HG02571 (cell line): ENCODE measurements at regions not wholly inside any gene's neighbourhood (a gene's known extent, or its start where the extent isn't known, plus 50 kb on each side); places are given as distances from the start of the nearest gene placed in this dataset.

Experiments used
- ATAC-seq: cut with Tn5 transposase; IDR thresholded peaks from one replicate; pipeline ENCODE4 v1.9.1; 2021; ENCODE audit warnings: mild to moderate bottlenecking, moderate library complexity; ENCODE audit not compliant: unreplicated experiment

DNA sequence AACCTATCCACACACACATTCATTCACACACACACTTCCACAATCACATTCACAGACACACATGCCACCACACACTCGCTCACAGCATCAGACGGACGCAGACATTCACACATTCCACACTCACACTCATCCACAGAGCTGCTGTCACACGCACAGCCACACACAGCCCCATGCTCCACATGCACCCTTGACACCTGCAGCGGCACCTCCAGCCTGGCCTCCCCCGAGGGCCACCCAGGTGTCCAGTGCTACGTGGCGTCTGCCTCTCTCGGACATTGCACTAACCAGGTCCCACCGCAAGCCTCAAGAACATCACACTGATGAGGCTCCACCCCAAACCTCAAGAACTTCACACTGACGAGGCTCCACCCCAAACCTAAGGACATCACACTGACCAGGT lies 155.2 kb downstream of the RBFOX3 start:
- ATAC-seq = no peak

DNA sequence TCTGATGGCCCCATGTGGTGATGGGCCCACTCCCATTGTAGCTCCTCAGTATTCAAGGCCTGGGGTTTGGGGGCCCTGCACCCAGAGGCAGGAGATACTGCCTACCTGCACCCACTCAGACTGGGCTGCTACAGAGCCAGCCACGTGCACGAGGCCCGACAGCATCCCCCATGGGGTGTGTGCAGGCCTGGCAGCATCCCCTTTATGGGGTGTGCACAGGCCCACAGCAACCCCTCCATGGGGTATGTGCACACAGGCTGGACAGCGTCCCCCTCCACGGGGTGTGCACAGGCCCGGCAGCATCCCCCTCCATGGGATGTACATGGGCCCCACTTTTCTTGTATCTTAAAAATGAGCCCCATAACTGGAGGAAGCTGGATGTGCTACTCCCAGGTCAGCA lies 156.0 kb downstream of the RBFOX3 start:
- no peak for ATAC-seq

DNA sequence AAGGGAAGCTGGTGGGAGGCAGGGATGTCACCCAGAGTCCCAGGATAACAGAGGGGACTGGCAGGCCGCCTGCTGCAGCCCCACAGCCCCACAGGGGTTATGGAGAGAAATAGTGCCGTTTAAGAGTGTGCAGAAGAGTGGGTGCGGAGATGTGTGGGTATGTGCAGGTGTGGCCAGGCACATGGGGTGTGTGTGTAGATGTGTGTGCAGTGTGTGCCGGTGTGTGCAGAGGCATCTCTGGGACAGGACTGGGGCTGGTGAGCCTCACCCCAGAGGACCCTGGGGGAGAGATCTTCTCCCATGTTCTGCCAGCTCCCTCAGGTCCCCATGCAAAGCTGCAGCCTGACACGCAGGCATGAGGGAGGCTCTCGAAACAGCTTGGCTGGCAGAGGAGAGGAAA lies 157.4 kb downstream of the RBFOX3 start:
- no peak for ATAC-seq

DNA sequence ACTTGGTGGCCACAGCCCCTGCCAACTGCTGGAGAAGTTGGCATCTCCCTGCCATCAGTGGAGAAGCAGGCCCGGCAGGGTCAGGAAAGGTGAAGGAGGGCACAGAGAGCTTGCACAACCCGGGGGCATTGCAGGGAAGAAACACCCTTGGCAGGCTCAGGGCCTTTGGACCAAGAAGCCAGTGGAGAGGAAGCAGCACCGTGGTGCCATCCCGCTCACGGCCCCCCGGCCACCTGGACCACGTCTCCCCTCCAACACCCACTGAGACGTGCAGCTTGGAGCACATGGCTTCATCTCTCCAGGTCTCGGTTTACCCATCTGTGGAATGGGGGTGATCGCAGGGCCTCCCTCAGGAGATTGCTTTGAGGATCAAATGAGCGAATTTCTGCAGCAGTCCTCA lies 158.1 kb downstream of the RBFOX3 start:
- ATAC-seq = no peak

DNA sequence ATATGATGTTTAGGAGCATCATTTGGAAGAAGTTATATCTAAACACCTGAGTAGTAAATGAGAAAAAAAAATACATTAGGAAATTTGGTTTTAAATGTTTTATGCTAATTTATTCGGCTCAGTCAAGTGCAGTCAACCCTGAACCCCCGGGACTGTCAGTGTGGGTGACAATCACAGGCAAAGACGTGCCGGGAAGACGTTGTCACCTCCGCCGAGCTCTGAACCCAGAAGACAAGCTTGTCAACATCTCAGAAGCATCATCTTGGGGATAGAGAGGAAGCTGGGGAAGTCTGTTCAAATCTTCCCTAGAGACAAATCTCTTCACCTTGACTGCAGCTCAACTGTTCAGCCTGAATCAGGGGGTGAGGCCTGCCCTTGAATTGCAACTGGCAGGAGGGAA lies 159.7 kb downstream of the RBFOX3 start:
- no peak for ATAC-seq

DNA sequence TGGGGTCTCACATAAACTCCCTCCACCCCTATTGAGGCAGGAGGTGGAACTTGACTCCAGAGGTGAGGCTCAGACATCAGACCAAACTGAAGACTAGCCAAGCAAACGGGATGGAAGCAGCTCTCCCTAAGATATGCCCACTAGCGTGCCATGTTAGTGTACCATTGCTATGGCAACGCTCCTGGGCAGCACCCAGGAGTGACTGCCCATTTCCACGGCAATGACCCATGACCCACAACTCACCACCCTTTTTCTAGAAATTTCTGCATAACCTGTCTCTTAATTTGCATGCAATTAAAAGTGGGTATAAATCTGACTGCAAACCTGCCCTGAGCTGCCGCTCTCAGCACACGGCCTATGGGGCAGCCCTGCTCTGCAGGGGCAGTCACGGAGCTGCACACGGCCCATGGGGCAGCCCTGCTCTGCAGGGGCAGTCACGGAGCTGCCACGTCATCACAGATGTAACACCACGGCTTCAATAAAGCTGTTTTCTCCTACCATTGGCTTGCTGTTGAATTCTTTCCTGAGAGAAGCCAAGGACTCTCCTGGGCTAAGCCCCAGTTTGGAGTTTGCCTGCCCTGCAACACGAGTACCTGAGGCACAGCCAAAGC lies 164.3 kb downstream of the RBFOX3 start:
- ATAC-seq = no peak

DNA sequence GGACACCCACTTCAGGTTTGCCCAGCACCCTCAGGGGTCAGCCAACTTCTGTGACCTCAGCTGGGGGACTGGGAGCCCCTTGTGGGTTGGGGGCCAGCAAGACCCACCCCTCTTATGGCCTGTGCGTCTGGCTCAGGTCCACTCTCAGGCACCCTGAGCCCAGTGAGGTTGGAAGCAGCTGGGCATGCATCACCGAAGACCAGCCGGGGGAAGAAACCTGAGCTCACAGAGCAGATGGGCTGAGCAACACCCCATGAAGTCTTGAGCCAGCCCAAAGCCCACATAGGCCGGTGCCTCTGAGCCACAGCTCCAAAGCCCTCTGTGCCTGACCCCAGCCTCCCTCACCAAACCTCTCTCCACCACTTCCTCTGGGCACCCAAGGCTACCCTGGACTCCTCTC lies 166.7 kb downstream of the RBFOX3 start:
- no peak for ATAC-seq

DNA sequence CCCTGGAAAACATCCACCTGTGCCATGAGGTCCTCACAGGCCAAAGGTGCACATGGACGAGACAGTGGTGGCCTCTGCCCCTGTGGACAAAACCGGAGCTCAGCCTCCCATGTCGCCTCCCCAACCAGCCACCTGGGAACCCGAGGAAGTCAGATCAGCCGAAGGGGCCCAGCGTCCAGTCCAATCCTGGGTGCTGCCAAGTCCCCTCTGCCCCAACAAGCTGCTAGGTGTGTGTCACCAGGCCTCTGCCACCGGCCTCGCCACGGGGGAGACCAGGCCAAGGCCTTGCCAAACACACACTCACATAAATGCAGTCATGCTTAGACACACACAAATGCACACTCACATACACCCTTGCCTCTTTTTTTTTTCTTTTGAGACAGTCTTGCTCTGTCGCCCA lies 167.8 kb downstream of the RBFOX3 start:
- no peak for ATAC-seq

DNA sequence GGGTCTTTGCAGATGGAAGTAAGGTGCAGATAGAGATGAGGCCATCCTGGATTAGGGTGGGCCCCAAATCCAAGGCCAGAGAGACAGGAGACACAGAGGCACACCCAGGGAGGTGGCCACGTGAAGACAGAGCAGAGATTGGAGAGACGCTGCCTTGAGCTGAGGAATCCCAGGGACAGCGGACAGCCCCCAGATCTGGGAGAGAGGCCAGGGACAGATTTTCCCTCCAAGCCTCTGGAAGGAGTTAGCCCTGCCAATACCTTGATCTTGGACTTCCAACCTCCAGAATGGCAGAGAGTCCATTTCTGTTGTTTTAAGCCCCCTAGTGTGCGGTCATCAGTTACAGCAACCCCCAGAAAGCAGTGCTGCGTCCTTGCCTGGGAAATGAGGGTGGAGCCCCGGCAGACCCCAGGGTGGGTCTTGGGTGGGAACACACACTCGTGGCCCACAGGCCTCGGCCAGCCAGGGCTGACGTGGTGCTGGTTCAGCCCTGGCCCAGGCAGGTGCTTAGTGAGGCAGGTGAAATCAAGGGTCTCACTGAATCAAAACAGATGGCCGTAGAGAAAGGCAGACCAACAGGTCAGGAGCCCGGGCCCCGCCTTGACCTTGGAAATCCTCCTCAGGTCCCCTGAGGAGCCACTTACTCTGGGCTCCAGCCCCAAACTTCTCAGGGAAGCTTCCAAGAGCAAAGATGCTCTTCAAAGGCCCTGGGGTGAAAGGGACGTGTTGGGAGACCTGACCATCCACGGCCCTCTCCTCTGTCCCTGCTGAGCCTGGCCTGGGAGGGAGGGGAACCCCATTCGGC lies 169.3 kb downstream of the RBFOX3 start:
- ATAC-seq = no peak

DNA sequence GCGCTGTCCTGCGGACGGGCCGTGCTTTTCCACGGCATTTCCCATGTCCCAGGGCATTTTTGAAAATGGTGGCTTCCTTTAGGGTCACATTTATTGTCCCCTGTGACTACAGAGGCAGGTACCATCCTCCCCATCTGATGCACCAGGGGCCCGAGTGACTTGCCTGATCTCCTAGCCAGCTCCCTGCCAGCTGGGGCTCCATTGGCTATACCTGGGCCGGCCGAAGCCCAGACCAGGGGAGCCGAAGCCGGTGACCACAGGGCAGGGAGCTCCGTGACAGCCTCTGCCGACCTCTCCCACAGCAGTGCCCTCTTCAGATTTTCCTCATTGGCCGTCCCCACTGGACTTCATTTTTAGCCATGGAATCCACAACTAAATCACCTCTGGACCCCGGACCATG lies 170.6 kb downstream of the RBFOX3 start:
- no peak for ATAC-seq

DNA sequence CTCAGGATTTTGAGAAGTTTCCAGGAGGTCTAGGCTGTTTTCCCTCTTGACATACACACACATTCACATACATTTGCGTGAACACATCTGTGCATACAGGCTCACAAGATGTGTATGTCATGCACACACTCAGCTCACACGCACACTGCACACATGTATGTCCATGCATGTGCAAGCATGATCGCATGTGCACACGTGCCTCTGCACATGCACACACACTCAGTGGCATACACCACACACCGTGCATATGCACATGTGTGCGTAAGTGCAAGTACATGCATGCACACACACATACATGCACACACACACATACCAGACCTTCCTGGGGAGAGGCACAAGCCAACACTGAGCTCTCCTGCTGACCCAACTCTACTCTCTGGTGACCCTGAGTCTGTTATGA lies 171.4 kb downstream of the RBFOX3 start:
- ATAC-seq = no peak

DNA sequence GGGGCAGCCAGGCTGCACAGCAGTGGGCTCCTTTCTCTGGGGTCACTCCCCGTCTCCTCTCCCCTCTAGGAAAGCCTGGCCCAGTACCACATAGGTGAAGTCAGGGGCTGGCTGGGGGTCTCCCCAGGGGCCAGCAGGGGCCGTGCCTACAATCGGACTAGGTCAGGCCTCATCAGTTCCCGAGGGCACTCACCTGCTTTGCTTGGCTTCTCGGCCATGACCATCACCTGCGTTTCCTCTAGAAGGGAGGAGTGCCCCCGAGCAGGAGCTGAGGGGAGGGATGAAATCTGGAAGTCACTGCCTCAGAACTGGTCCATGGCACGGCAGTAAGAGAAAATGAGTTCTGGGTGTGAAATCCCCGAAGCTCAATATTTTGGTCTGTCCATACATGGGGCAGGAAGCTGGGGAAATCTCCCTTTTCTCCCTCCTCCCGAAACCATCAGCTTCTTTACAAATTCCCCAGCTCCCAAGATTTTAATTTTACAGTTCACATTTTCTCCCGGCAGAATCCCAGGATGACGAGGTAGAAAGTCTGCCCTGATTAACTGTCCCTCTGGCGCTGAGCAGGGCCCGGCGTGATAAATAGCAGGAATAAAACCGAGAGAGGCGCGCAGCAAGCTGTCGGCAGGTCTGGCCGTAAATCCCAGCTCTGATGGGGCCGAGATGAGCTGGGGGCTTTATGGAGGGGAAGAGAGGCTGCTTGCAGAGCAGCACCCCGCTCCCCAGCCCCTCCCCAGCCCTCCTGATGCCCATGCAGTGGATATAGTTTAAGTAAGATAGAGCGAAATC lies 172.1 kb downstream of the RBFOX3 start:
- no peak for ATAC-seq

DNA sequence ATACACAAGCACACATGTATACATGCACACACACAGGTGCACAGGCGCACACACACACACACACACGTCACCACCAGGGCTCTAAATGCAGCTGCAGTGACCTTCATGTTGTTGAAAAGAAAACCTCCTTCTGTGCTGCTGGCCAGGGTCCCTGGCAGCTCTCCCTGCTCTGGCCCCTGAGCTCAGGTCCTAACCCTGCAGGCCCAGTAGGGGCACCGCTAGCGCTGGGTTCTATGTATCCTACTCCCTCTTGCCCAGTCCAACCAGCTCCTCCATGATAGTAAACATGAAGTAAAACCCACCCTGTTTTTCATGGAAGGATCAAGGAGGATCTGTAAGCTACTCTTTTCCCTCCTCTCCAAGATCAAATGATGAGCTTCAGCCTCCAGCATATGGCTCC lies 172.8 kb downstream of the RBFOX3 start:
- ATAC-seq = no peak

DNA sequence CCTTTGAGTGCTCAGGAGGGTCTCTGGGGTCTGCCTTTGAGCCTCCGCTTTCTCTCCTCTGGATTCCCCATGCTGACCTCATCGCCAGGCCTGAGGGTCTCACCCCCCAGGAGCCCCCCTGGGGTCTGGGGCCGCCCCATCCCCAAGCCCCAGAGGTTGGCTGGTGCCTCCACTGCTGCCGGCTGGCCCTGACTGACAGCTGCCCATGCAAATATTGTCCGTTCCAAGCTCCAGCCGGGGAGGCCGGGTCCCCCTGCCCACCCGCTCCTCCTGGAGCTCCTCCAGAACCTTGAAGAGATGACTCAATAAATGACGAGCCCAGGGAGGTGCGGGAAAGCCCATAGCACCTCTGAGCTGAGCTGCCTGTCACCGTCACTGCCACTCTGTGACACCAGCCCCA lies 173.8 kb downstream of the RBFOX3 start:
- no peak for ATAC-seq

DNA sequence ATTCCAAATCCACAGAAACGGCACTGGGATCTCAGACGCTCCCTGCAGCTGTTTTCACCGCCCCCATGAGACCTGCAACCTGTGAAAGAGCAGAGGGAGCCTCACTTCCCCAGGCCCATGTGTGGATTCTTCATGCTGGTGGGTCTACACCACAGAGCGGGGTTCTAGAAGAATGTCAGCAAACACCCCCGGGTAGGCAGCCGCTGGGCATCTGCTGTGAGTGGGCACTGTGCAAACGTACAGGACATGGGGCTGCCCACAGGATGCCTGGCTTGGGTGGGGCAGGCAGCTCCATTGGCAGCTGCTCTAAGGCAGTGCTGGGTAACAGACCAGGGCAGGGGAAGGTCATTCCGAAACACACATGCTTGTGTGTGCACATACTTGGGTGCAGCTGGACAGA lies 174.9 kb downstream of the RBFOX3 start:
- no peak for ATAC-seq

DNA sequence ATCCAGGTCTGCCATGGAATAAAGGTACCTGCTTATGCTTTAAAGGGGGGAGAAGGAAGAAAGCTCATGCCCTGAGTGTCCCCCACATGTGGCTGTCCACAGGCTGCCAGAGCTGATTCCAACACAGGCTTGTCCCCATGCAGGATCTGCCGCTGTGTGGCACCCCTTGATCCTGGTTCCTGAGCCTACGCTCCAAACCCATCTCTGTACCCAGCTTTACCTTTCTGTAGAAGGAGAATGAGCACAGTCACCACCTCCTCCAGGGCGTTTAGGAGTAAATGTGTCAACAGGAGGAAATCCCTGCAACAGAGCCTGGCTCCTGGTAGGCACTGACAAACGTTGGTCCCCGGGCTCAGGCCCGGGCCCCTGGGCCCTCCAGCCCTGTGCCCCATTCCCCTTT lies 175.6 kb downstream of the RBFOX3 start:
- no peak for ATAC-seq

DNA sequence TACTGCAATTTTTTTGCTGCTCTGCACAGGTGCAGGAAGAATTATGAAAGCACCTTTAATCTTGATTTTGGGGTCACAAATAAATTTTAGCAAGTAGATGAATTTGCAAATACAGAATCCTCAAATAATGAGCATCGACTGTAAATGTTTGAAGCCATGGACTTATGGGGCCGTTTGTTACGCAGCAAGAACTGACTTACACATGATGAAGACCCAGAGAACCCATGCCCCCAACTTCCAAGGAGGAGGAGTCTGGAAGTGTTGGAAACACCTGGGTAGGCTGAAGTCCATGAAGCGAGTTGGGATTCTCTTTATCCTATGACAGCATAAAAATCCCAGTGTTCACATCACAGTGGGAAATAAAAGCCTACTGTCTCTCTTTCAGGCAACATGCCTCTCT lies 176.6 kb downstream of the RBFOX3 start:
- ATAC-seq = no peak

DNA sequence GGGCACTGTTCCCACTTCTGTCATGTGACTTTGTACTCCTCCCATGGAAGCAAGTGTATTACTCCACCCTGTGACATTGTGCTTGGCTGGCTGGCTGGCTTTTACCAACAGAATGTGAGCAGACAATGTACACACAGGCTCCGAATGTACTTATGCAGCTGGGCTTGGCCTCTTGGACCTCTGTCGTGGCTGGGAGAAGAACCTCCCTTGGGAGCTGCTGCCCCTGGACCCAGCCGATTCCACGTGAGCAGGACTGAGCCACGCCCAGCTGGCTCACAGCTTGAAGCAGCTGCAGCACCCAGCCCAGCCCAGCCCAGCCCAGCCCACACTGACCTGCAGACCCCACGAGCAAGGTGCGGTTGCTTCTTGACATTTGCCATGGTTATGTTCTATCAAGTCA lies 177.5 kb downstream of the RBFOX3 start:
- no peak for ATAC-seq

DNA sequence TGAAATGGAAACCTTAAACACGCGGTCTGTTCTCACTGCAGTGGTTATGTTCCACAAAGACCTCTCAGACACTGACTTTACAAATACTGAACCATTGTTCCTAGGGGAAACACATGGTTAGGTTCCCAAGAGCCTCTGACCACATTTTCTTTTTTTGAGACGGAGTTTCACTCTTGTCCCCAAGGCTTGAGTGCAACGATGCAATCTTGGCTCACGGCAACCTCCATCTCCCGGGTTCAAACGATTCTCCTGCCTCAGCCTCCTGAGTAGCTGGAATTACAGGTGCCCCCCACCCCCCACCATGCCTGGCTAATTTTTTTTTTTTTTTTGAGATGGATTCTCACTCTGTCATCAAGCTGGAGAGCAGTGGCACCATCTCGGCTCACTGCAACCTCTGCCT lies 179.7 kb downstream of the RBFOX3 start:
- no peak for ATAC-seq

DNA sequence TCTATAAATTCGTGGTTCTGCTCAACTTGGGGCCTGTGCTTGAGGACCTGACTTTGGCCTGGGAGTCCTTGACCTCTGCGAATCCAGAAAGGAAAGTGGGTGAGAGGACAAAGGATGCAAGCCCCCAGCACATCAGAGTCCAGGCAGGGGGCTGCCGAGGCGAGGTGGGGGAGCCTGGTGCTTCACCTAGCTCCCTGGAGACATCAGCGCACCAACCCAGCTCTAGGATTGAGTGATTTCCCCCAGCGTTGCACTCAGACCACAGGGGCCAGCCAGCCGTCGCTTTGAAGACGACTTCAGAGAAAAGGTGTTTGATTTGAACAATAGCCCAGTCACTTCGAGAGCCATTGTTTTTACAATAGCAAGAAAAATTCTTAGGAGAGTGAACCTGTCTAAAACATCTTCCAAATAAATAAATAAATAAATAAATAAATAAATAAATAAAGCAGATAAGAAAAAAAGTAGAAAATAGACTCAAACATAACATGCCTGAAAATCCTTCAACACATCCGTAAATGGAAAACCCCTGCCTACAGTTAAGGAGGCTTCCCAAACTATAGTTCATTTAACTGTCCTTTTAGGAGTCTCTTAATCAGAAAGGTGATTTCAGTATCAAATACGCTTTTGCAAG lies 180.9 kb downstream of the RBFOX3 start:
- no peak for ATAC-seq

DNA sequence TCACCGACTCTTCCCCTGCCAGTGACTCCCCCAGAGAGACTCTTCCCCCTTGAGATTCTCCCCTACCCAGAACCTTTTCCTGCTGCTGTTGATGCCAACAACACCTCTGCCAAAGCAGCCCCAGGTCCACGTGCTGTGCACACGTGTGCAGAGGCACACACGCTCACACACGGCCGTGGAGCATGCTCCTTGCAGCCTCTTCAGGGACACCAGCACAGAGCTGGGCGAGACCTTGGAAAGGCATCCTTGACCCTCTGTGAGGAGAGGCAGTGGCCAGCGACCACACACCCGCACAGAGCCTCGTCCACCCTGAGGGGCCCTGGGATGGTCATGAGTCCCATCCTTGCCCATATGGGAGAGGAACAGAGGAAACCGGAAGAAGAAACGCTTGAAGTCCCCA lies 181.9 kb downstream of the RBFOX3 start:
- ATAC-seq = no peak
